NCI-H2029 (cell line): ENCODE measurements at regions not wholly inside any gene's neighbourhood (a gene's known extent, or its start where the extent isn't known, plus 50 kb on each side); places are given as distances from the start of the nearest gene placed in this dataset.
A peak's percentile ranks its signal among the peaks of the same experiment; 100 is the strongest.

Source experiments
- DNase-seq: peaks from one replicate; lab custom pipeline; 2025; lab: John Stamatoyannopoulos, UW

- no peak for DNase-seq
These were observed 100.1 kb upstream of the PROK2 start for GRCh38 chr3:71885006-71885405.

- no peak for DNase-seq
These were observed 96.8 kb upstream of the PROK2 start for GRCh38 chr3:71881732-71882131.

- DNase-seq: no peak
These were observed 96.1 kb upstream of the PROK2 start for GRCh38 chr3:71881041-71881440.

GRCh38 chr3:71879089-71879488 lies 94.1 kb upstream of the PROK2 start:
- no peak for DNase-seq

GRCh38 chr3:71876135-71877105 lies 91.5 kb upstream of the PROK2 start:
- DNase-seq: no peak

- DNase-seq: peak; percentile 36
These were observed 90.6 kb upstream of the PROK2 start for GRCh38 chr3:71875461-71875947.

GRCh38 chr3:71874618-71875017 lies 89.7 kb upstream of the PROK2 start:
- DNase-seq: no peak

GRCh38 chr3:71873093-71873611 lies 88.2 kb upstream of the PROK2 start:
- DNase-seq: no peak

- no peak for DNase-seq
These were observed 87.3 kb upstream of the PROK2 start for GRCh38 chr3:71872256-71872655.

- no peak for DNase-seq
These were observed 86.1 kb upstream of the PROK2 start for GRCh38 chr3:71870966-71871512.

- no peak for DNase-seq
These were observed 83.9 kb upstream of the PROK2 start for GRCh38 chr3:71868876-71869275.

GRCh38 chr3:71865727-71866126 lies 80.8 kb upstream of the PROK2 start:
- DNase-seq: no peak

GRCh38 chr3:71863563-71864190 lies 78.7 kb upstream of the PROK2 start:
- no peak for DNase-seq

GRCh38 chr3:71862371-71863140 lies 77.6 kb upstream of the PROK2 start:
- no peak for DNase-seq

- peak; percentile 5 for DNase-seq
These were observed 74.2 kb upstream of the PROK2 start for GRCh38 chr3:71859123-71859519.

- DNase-seq: no peak
These were observed 73.7 kb upstream of the PROK2 start for GRCh38 chr3:71858503-71859122.

GRCh38 chr3:71857956-71858355 lies 73.0 kb upstream of the PROK2 start:
- no peak for DNase-seq

GRCh38 chr3:71854706-71855105 lies 69.8 kb upstream of the PROK2 start:
- DNase-seq: no peak

GRCh38 chr3:71854096-71854495 lies 69.1 kb upstream of the PROK2 start:
- DNase-seq: no peak

GRCh38 chr3:71851878-71852277 lies 66.9 kb upstream of the PROK2 start:
- no peak for DNase-seq

- no peak for DNase-seq
These were observed 65.7 kb upstream of the PROK2 start for GRCh38 chr3:71850654-71851053.
